SU-DHL-6 (cell line): ENCODE measurements at regions not wholly inside any gene's neighbourhood (a gene's known extent, or its start where the extent isn't known, plus 50 kb on each side); places are given as distances from the start of the nearest gene placed in this dataset.

Source experiments
- H2AFZ ChIP-seq: fragments of 200-600 bp; sonication (generic); 2 replicates; pipeline ENCODE4 v1.6.1; 2014; ENCODE audit warnings: low read depth, mild to moderate bottlenecking, moderate library complexity, mixed read lengths, antibody characterized with exemption, low read length; ENCODE audit not compliant: severe bottlenecking
- H3F3A ChIP-seq: fragments of 200-600 bp; shearing (Covaris generic); 2 replicates; pipeline ENCODE4 v1.6.0; 2016; ENCODE audit warnings: antibody characterized with exemption, mild to moderate bottlenecking; ENCODE audit not compliant: insufficient read depth
- H3K27ac ChIP-seq: fragments of 200-600 bp; sonication (generic); 2 replicates; pipeline ENCODE4 v1.5.1; 2016; ENCODE audit warnings: low read depth, mild to moderate bottlenecking, low read length, moderate library complexity, mixed read lengths
- H3K27me3 ChIP-seq: fragments of 200-600 bp; sonication (generic), shearing (Covaris generic); 2 replicates; pipeline ENCODE4 v1.6.0; 2014; ENCODE audit warnings: mild to moderate bottlenecking, low read length
- H3K36me3 ChIP-seq: fragments of 200-600 bp; sonication (generic); 2 replicates; pipeline ENCODE4 v1.6.1; 2014; ENCODE audit warnings: mild to moderate bottlenecking, low read length, mixed read lengths
- H3K4me2 ChIP-seq: fragments of 300-600, 200-600 bp; shearing (Covaris generic), sonication (generic); 2 replicates; pipeline ENCODE4 v1.6.0; 2014; ENCODE audit warnings: low read length, low read depth, mild to moderate bottlenecking; ENCODE audit not compliant: poor library complexity, severe bottlenecking
- H3K4me3 ChIP-seq: fragments of 200-600 bp; sonication (generic); 2 replicates; pipeline ENCODE4 v1.5.1; 2014; ENCODE audit warnings: antibody characterized with exemption, low read length, mild to moderate bottlenecking, mixed read lengths; ENCODE audit not compliant: insufficient read depth, poor library complexity, severe bottlenecking
- H3K79me2 ChIP-seq: fragments of 200-600 bp; sonication (generic); 2 replicates; pipeline ENCODE4 v1.6.1; 2014; ENCODE audit warnings: mild to moderate bottlenecking, low read length, moderate library complexity; ENCODE audit not compliant: insufficient read depth
- H3K9ac ChIP-seq: fragments of 200-600 bp; sonication (generic); 2 replicates; pipeline ENCODE4 v1.7.0; 2014; ENCODE audit warnings: mild to moderate bottlenecking, low read length
- H3K9me2 ChIP-seq: fragments of 200-600 bp; sonication (generic); replicated peaks from 2 replicates; pipeline ENCODE4 v1.6.1; 2014; ENCODE audit warnings: low read length; ENCODE audit not compliant: insufficient read depth
- H3K9me3 ChIP-seq: fragments of 200-600 bp; sonication (generic); 2 replicates; pipeline ENCODE4 v1.6.1; 2014; ENCODE audit warnings: low read length, mixed read lengths; ENCODE audit not compliant: insufficient read depth
- H4K20me1 ChIP-seq: fragments of 200-600 bp; sonication (generic); 2 replicates; pipeline ENCODE4 v1.6.1; 2014; ENCODE audit warnings: low read depth, mild to moderate bottlenecking, antibody characterized with exemption, low read length, moderate library complexity, mixed read lengths
- EZH2phosphoT487 ChIP-seq: fragments of 200-600 bp; sonication (generic), shearing (Covaris generic); conservative IDR thresholded peaks from 2 replicates; pipeline ENCODE4 v1.6.1; 2018; ENCODE audit warnings: mild to moderate bottlenecking, antibody characterized with exemption, low read length, moderate library complexity, mixed read lengths
- TF ChIP-seq, protein P1 (sequence below): fragments of 200-600 bp; sonication (generic); IDR thresholded peaks from one replicate; pipeline ENCODE4 v1.5.1; 2017; ENCODE audit warnings: antibody characterized with exemption, mild to moderate bottlenecking, low read length, moderate library complexity; ENCODE audit not compliant: insufficient read depth, poor library complexity, severe bottlenecking

- H3K4me3 ChIP-seq: no peak overlapping the region
- peak overlapping the region; percentile 6 for H3K4me2 ChIP-seq
- H3K9ac ChIP-seq: no peak overlapping the region
- H3K9me2 ChIP-seq: no peaks in the 10 kb centered on the region
- no peaks in the 10 kb centered on the region for H3K27me3 ChIP-seq
- no peak overlapping the region for H3K27ac ChIP-seq
- H3F3A ChIP-seq: peaks cover 11% of the 10 kb centered on the region; the same call in 1 of the 2 replicates
- H2AFZ ChIP-seq: no peak overlapping the region
- TF ChIP-seq, protein P1, sequence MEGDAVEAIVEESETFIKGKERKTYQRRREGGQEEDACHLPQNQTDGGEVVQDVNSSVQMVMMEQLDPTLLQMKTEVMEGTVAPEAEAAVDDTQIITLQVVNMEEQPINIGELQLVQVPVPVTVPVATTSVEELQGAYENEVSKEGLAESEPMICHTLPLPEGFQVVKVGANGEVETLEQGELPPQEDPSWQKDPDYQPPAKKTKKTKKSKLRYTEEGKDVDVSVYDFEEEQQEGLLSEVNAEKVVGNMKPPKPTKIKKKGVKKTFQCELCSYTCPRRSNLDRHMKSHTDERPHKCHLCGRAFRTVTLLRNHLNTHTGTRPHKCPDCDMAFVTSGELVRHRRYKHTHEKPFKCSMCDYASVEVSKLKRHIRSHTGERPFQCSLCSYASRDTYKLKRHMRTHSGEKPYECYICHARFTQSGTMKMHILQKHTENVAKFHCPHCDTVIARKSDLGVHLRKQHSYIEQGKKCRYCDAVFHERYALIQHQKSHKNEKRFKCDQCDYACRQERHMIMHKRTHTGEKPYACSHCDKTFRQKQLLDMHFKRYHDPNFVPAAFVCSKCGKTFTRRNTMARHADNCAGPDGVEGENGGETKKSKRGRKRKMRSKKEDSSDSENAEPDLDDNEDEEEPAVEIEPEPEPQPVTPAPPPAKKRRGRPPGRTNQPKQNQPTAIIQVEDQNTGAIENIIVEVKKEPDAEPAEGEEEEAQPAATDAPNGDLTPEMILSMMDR: no peak
- TF ChIP-seq EZH2phosphoT487: no peak
- H3K9me3 ChIP-seq: no peaks in the 10 kb centered on the region
- no peaks in the 10 kb centered on the region for H3K79me2 ChIP-seq
- H4K20me1 ChIP-seq: no peaks in the 10 kb centered on the region
- H3K36me3 ChIP-seq: no peaks in the 10 kb centered on the region
These were observed 91.2 kb upstream of the BACH2 start for GRCh38 chr6:90387826-90388225.

DNA sequence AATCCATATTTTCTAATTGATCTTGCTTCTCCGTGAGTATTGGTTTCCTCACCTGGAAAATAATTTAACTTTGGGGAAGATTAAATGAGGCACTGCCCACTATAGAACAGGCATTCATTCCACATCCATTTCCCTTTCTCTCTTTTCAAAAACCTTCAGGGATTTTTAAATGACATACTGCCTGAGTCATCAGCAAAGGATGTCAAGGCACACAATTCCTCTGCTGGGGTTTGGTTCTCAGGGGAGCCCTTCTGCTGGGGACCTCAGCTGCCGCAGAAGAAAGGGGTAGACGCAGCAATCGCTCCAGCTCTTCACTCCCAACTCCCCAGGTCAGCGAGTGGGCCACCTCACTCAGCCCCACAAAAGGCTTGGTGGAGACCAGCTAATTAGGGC is 90.7 kb upstream of the BACH2 start:
- no peaks in the 10 kb centered on the region for H3K9me2 ChIP-seq

DNA sequence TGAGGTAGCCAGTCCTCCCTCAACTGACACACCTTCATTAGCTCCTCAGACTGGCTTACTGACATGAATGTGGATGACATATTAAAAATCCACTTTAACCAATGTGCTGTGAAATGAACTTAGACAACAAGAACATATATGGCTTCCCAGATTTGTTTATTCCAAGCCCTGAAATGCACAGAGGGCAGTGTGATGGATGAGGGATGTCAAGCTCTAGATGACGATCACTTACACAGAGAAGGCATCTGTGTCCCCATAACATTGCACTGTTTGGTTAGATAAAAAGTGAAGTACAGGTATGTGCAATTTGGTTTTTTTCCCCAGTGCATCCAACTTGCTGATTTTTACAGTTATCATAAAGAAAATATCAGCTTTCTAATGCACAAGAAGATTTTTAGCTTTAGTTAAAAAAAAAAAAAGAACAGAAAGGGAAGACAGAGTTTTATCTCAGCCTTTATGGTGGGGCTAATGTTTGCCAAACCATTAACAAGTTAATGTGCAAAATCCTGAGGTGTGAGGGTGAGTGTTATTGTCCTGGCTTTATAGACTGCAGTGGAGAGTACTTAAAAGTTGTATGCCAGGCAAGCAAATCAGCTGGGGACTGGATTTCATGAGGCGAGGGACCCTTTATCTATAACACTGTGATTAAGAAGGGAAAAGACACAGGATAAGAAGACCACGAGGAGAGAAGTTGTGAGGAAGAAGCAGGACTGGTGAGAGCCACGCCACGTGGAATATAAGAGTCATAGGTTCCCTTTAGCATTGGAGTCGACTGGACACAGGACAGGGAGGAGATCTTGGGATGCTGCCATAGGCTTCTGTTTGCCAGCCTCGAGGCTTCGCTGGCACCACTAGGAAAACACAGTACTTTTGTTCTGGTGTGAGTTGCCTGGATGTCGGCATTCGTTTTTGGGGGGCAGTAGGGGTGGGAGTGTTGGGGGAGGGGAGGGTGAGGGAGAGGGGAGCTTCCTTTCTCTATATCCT is 90.0 kb upstream of the BACH2 start:
- Histone ChIP-seq H4K20me1 (no peaks in the 10 kb centered on the region), H3K9me3 (no peaks in the 10 kb centered on the region), H3K27me3 (no peaks in the 10 kb centered on the region), H2AFZ (peak overlapping the region; percentile 29), H3K36me3 (no peaks in the 10 kb centered on the region), H3K9me2 (no peaks in the 10 kb centered on the region), H3K27ac (no peak overlapping the region), H3K9ac (no peak overlapping the region), H3K4me3 (no peak overlapping the region), H3K79me2 (no peaks in the 10 kb centered on the region), H3K4me2 (peak overlapping the region; percentile 80), H3F3A (peaks cover 12% of the 10 kb centered on the region; the same call in 1 of the 2 replicates)
- TF ChIP-seq, protein P1: no peak
- no peak for TF ChIP-seq EZH2phosphoT487

More for the DNA sequence above, 90.7 kb upstream of the BACH2 start:
- Histone ChIP-seq H3K27me3 (no peaks in the 10 kb centered on the region), H3F3A (peaks cover 12% of the 10 kb centered on the region; the same call in 1 of the 2 replicates), H3K4me3 (no peak overlapping the region), H3K27ac (no peak overlapping the region), H2AFZ (no peak overlapping the region), H3K4me2 (peak overlapping the region; percentile 6), H3K9me3 (no peaks in the 10 kb centered on the region), H3K79me2 (no peaks in the 10 kb centered on the region), H3K36me3 (no peaks in the 10 kb centered on the region), H4K20me1 (no peaks in the 10 kb centered on the region), H3K9ac (no peak overlapping the region; the same call in 1 of the 2 replicates)
- no peak for TF ChIP-seq EZH2phosphoT487
- TF ChIP-seq, protein P1: no peak
